ENCODE measurements at regions not wholly inside any gene's neighbourhood (a gene's known extent, or its start where the extent isn't known, plus 50 kb on each side); places are given as distances from the start of the nearest gene placed in this dataset.
A peak's percentile ranks its signal among the peaks of the same experiment; 100 is the strongest.
"Not testable (repeated sequence)": the region's sequence is repeated elsewhere in the genome, so short reads cannot be mapped to it uniquely, and the experiment has no call there.

GRCh38 chr6:11322252-11322885 is 89.9 kb upstream of the NEDD9 start:
- DNase-seq = no peak

- no peak for DNase-seq
These were observed 88.6 kb upstream of the NEDD9 start for GRCh38 chr6:11320914-11321597.

- DNase-seq = no peak
These were observed 86.7 kb upstream of the NEDD9 start for GRCh38 chr6:11318835-11319813.

GRCh38 chr6:11317885-11318771 is 85.7 kb upstream of the NEDD9 start:
- DNase-seq = peak; percentile 56

- DNase-seq = no peak
These were observed 83.4 kb upstream of the NEDD9 start for GRCh38 chr6:11315743-11316437.

- no peak for DNase-seq
These were observed 80.7 kb upstream of the NEDD9 start for GRCh38 chr6:11313207-11313606.

GRCh38 chr6:11311970-11312369 is 79.5 kb upstream of the NEDD9 start:
- no peak for DNase-seq

- no peak for DNase-seq
These were observed 77.6 kb upstream of the NEDD9 start for GRCh38 chr6:11309947-11310665.

GRCh38 chr6:11307226-11307625 is 74.8 kb upstream of the NEDD9 start:
- DNase-seq = no peak

- no peak for DNase-seq
These were observed 72.5 kb upstream of the NEDD9 start for GRCh38 chr6:11304946-11305345.

- DNase-seq = not testable (repeated sequence)
These were observed 67.5 kb upstream of the NEDD9 start for GRCh38 chr6:11299876-11300428.

GRCh38 chr6:11299421-11299784 is 66.9 kb upstream of the NEDD9 start:
- not testable (repeated sequence) for DNase-seq

GRCh38 chr6:11298651-11299420 is 66.4 kb upstream of the NEDD9 start:
- no peak for DNase-seq

GRCh38 chr6:11297376-11297729 is 64.9 kb upstream of the NEDD9 start:
- DNase-seq = no peak

GRCh38 chr6:11296449-11297375 is 64.2 kb upstream of the NEDD9 start:
- DNase-seq = no peak

- DNase-seq = no peak
These were observed 63.5 kb upstream of the NEDD9 start for GRCh38 chr6:11295969-11296368.

GRCh38 chr6:11294228-11294627 is 61.8 kb upstream of the NEDD9 start:
- DNase-seq = no peak

GRCh38 chr6:11292594-11293236 is 60.2 kb upstream of the NEDD9 start:
- DNase-seq = no peak

Data from T-helper 9 cell (primary cell).